Neural crest cell (in vitro differentiated cells): ENCODE measurements at regions not wholly inside any gene's neighbourhood (a gene's known extent, or its start where the extent isn't known, plus 50 kb on each side); places are given as distances from the start of the nearest gene placed in this dataset.

ENCODE experiments used
- DNase-seq: peaks from one replicate; pipeline ENCODE4 v3.0.0; 2021; ENCODE audit warnings: low read depth, mixed read lengths, low spot score
- H3K27ac Mint-ChIP-seq: one replicate; pipeline ENCODE4 v1.8.0; 2021; ENCODE audit warnings: mild to moderate bottlenecking, mixed read lengths; ENCODE audit not compliant: unreplicated experiment
- H3K27me3 Mint-ChIP-seq: 2 replicates; pipeline ENCODE4 v1.8.0; 2021; ENCODE audit warnings: low read depth, mild to moderate bottlenecking, mixed read lengths
- H3K36me3 Mint-ChIP-seq: 2 replicates; pipeline ENCODE4 v1.8.0; 2021; ENCODE audit warnings: low read depth, mild to moderate bottlenecking, mixed read lengths
- H3K4me1 Mint-ChIP-seq: 2 replicates; pipeline ENCODE4 v1.8.0; 2021; ENCODE audit warnings: mixed read lengths
- H3K4me3 Mint-ChIP-seq: one replicate; pipeline ENCODE4 v1.8.0; 2021; ENCODE audit warnings: mild to moderate bottlenecking, mixed read lengths
- H3K9me3 Mint-ChIP-seq: 2 replicates; pipeline ENCODE4 v1.8.0; 2021; ENCODE audit warnings: mixed read lengths
- CTCF ChIP-seq: fragments of 200-600 bp; sonication (generic); conservative IDR thresholded peaks from 2 replicates; pipeline ENCODE4 v1.5.0; 2021; ENCODE audit warnings: antibody characterized with exemption, mild to moderate bottlenecking

GRCh38 chr9:75607521-75607920 is 283.0 kb upstream of the PCSK5 start:
- Mint-ChIP-seq H3K36me3 (no peaks in the 10 kb centered on the region), H3K27me3 (no peaks in the 10 kb centered on the region), H3K4me1 (no peaks in the 10 kb centered on the region), H3K9me3 (no peaks in the 10 kb centered on the region), H3K27ac (no peak overlapping the region), H3K4me3 (no peak overlapping the region)
- no peak for DNase-seq
- no peak for TF ChIP-seq CTCF

GRCh38 chr9:75609401-75609800 is 281.1 kb upstream of the PCSK5 start:
- Mint-ChIP-seq H3K27me3 (no peaks in the 10 kb centered on the region), H3K4me1 (no peaks in the 10 kb centered on the region), H3K27ac (no peak overlapping the region), H3K36me3 (no peaks in the 10 kb centered on the region), H3K9me3 (no peaks in the 10 kb centered on the region), H3K4me3 (no peak overlapping the region)
- no peak for DNase-seq
- no peak for TF ChIP-seq CTCF

- H3K27ac Mint-ChIP-seq: no peak overlapping the region
- DNase-seq: no peak
- H3K27me3 Mint-ChIP-seq: no peaks in the 10 kb centered on the region
- H3K4me1 Mint-ChIP-seq: no peaks in the 10 kb centered on the region
- H3K9me3 Mint-ChIP-seq: no peaks in the 10 kb centered on the region
- no peaks in the 10 kb centered on the region for H3K36me3 Mint-ChIP-seq
- no peak for TF ChIP-seq CTCF
- H3K4me3 Mint-ChIP-seq: no peak overlapping the region
These were observed 280.2 kb upstream of the PCSK5 start for GRCh38 chr9:75610246-75610645.

- Mint-ChIP-seq H3K27me3 (peaks cover 2% of the 10 kb centered on the region), H3K4me1 (peaks cover 11% of the 10 kb centered on the region), H3K4me3 (no peak overlapping the region)
These were observed 278.3 kb upstream of the PCSK5 start for GRCh38 chr9:75612205-75612604.

GRCh38 chr9:75612754-75613153 is 277.7 kb upstream of the PCSK5 start:
- Mint-ChIP-seq H3K9me3 (no peaks in the 10 kb centered on the region), H3K4me3 (no peak overlapping the region), H3K27me3 (peaks cover 2% of the 10 kb centered on the region), H3K27ac (no peak overlapping the region), H3K4me1 (peaks cover 17% of the 10 kb centered on the region), H3K36me3 (no peaks in the 10 kb centered on the region)
- DNase-seq: no peak
- TF ChIP-seq CTCF: no peak

More at GRCh38 chr9:75612205-75612604, 278.3 kb upstream of the PCSK5 start:
- Mint-ChIP-seq H3K27ac (no peak overlapping the region), H3K9me3 (no peaks in the 10 kb centered on the region), H3K36me3 (no peaks in the 10 kb centered on the region)
- DNase-seq: no peak
- no peak for TF ChIP-seq CTCF

- no peaks in the 10 kb centered on the region for H3K36me3 Mint-ChIP-seq
- H3K4me1 Mint-ChIP-seq: peaks cover 19% of the 10 kb centered on the region
- no peak overlapping the region for H3K4me3 Mint-ChIP-seq
- H3K27ac Mint-ChIP-seq: no peak overlapping the region
- no peak for TF ChIP-seq CTCF
- peaks cover 2% of the 10 kb centered on the region for H3K27me3 Mint-ChIP-seq
- no peaks in the 10 kb centered on the region for H3K9me3 Mint-ChIP-seq
- no peak for DNase-seq
These were observed 275.2 kb upstream of the PCSK5 start for GRCh38 chr9:75615284-75615683.
